Mesothelial cell of epicardium (in vitro differentiated cells): ENCODE measurements at regions not wholly inside any gene's neighbourhood (a gene's known extent, or its start where the extent isn't known, plus 50 kb on each side); places are given as distances from the start of the nearest gene placed in this dataset.

Source experiments
- DNase-seq, 2 experiments: peaks; one replicate each; pipeline ENCODE4 v3.0.0; 2021; ENCODE audit warnings: low spot score in 2 of 2; ENCODE audit not compliant: unreplicated experiment in 2 of 2
- H3K27ac Mint-ChIP-seq: 2 replicates; pipeline ENCODE4 v1.8.0; 2021; ENCODE audit warnings: mixed read lengths
- H3K27me3 Mint-ChIP-seq: 2 replicates; pipeline ENCODE4 v1.8.0; 2021; ENCODE audit warnings: low read depth, mixed read lengths
- H3K36me3 Mint-ChIP-seq: 2 replicates; pipeline ENCODE4 v1.8.0; 2021; ENCODE audit warnings: mixed read lengths
- H3K4me1 Mint-ChIP-seq: 2 replicates; pipeline ENCODE4 v1.8.0; 2021; ENCODE audit warnings: mixed read lengths
- H3K4me3 Mint-ChIP-seq: 2 replicates; pipeline ENCODE4 v1.8.0; 2021; ENCODE audit warnings: mild to moderate bottlenecking, moderate library complexity, mixed read lengths
- H3K9me3 Mint-ChIP-seq: 2 replicates; pipeline ENCODE4 v1.8.0; 2021; ENCODE audit warnings: mixed read lengths
- CTCF ChIP-seq: fragments of 200-600 bp; sonication (generic); IDR thresholded peaks from one replicate; pipeline ENCODE4 v1.5.0; 2021; ENCODE audit warnings: antibody characterized with exemption; ENCODE audit not compliant: unreplicated experiment

DNA sequence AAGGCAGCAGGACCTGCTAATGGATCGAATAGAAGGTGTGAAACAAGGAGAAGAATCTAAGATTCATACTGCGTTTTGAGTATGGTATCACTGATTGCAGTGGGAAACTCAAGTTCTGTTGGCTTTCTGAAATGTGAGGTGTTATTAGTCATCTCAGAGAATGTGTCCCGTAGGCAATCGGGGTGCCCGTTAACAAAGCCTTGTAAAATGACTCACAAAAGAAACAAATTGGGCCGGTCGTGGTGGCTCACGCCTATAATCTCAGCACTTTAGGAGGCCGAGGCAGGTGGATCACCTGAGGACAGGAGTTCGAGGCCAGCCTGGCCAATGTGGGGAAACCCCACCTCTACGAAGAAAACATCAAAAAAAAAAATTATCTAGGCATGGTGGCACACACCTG, 118.2 kb upstream of the C7orf33 start:
- Mint-ChIP-seq H3K4me1 (no peaks in the 10 kb centered on the region), H3K9me3 (no peaks in the 10 kb centered on the region), H3K27ac (no peak overlapping the region), H3K36me3 (no peaks in the 10 kb centered on the region), H3K27me3 (peaks cover 2% of the 10 kb centered on the region), H3K4me3 (no peak overlapping the region)
- no peak for DNase-seq
- TF ChIP-seq CTCF = no peak

DNA sequence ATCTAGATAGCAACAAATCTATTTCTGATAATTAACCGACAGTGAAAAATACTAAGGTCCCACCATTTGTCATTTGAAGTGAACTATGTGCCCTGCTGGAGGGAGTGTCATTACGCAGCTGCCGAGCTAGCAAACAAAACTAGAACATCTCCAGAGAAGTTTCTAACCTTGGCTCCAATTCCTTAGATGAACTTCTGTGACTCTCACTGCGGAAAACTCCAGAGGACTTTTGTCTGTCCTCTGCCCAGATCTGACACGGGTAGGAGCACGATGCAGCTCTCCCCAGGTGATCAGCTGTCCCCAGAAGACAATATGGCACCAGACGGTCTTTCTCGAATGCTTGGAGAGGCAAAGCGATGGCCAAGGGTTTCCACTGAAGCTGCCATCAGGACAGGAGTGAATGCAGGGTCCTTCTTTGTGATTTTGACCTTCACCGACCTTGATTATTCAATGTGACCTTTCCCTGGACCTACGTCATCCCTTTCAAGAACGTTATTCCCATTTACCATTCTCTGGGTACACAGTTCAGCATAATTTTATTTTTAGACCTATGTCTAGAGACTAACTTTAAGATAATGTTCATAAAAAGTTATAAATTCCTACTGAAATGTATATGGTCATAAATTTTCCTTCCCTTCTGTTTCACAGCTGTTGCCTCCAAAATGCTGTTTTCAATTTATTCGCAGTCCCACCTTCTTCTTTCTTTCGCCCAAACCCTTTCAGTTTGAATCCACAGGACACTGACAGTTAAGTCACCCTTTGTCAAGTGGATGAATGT, 116.7 kb upstream of the C7orf33 start:
- DNase-seq = no peak
- H3K36me3 Mint-ChIP-seq = no peaks in the 10 kb centered on the region
- no peak for TF ChIP-seq CTCF
- no peaks in the 10 kb centered on the region for H3K4me1 Mint-ChIP-seq
- H3K9me3 Mint-ChIP-seq = no peaks in the 10 kb centered on the region
- peaks cover 2% of the 10 kb centered on the region for H3K27me3 Mint-ChIP-seq
- no peak overlapping the region for H3K27ac Mint-ChIP-seq
- H3K4me3 Mint-ChIP-seq = no peak overlapping the region

DNA sequence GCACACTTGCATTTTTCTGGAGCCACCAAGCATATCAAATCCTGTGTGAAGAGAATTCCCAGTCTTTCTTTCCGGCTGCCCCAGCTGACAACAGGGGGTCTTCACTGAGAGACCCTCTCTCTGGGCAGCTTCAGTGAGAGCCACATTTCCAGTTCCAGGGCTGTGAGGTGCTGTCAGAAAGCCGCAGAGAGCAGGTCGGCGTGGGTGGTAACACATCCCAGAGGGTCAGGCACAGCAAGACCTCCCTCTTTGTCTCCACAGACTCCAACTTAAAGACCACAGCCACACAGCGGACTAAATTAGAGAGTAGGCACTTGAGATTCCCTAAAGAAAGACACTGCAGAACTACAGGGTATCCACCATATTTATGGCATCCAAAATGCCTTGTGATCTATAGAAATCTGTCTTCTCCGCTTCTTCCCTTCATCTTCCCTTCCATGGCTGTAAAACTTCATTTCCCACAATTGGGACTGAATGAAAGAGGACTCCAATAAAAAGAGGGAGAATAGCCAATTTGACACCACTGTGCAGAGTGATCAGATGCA, 116.0 kb upstream of the C7orf33 start:
- no peak for TF ChIP-seq CTCF
- H3K36me3 Mint-ChIP-seq = no peaks in the 10 kb centered on the region
- H3K4me1 Mint-ChIP-seq = no peaks in the 10 kb centered on the region
- H3K4me3 Mint-ChIP-seq = no peak overlapping the region
- no peaks in the 10 kb centered on the region for H3K9me3 Mint-ChIP-seq
- peaks cover 2% of the 10 kb centered on the region for H3K27me3 Mint-ChIP-seq
- H3K27ac Mint-ChIP-seq = no peak overlapping the region
- no peak for DNase-seq

DNA sequence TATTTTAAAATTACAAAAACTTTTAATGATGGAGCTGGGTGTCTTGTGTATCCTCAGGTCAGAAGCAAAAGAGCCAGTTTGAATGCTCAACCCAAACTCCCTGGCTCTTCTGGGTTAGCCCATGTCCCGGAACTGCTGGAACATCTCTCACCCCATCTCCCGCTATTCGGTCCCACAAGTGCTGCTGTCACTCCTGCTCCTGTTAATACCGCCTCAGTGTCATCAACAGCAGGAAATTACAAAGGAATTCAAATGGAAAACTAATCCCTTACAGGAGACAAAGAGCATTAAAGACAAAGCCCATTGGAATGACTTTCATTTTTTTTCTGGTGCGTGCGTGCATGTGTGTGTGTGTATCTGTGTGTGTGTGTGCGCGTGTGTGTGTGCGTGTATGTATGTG, 112.0 kb upstream of the C7orf33 start:
- Mint-ChIP-seq H3K27me3 (peaks cover 2% of the 10 kb centered on the region), H3K4me3 (no peak overlapping the region), H3K36me3 (no peaks in the 10 kb centered on the region), H3K4me1 (peaks cover 13% of the 10 kb centered on the region), H3K9me3 (no peaks in the 10 kb centered on the region), H3K27ac (no peak overlapping the region)
- no peak for TF ChIP-seq CTCF
- DNase-seq = no peak

- no peaks in the 10 kb centered on the region for H3K9me3 Mint-ChIP-seq
- DNase-seq = no peak
- H3K4me1 Mint-ChIP-seq = peaks cover 16% of the 10 kb centered on the region
- H3K4me3 Mint-ChIP-seq = no peak overlapping the region
- no peak for TF ChIP-seq CTCF
- no peaks in the 10 kb centered on the region for H3K36me3 Mint-ChIP-seq
- no peak overlapping the region for H3K27ac Mint-ChIP-seq
- no peaks in the 10 kb centered on the region for H3K27me3 Mint-ChIP-seq
These were observed 110.0 kb upstream of the C7orf33 start for GRCh38 chr7:148480479-148481146.
